GF-D8 (cell line): ENCODE measurements at regions not wholly inside any gene's neighbourhood (a gene's known extent, or its start where the extent isn't known, plus 50 kb on each side); places are given as distances from the start of the nearest gene placed in this dataset.
"Not testable (repeated sequence)": the region's sequence is repeated elsewhere in the genome, so short reads cannot be mapped to it uniquely, and the experiment has no call there.

Experiments
- DNase-seq: peaks from one replicate; lab custom pipeline; 2025; lab: John Stamatoyannopoulos, UW

DNA sequence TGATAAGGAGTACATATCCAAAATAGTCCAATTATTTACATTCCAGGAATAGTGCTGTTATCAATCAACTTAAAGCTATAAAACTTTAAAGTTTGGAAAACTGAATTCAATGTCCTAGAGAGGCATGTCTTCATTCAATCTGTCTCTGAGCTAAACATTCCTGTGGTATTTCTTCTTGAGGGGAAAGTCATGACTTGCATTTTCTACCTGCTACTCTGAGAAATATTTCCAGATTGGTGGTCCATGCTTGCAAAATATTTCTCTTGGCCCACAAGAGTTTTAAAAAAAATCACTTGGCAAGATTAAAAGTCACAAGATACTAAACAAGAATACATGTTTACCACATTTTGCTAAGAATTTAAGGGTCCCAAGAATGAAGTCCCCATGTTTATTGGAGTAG is 63.6 kb upstream of the HGF start:
- peak; percentile 35 for DNase-seq

DNA sequence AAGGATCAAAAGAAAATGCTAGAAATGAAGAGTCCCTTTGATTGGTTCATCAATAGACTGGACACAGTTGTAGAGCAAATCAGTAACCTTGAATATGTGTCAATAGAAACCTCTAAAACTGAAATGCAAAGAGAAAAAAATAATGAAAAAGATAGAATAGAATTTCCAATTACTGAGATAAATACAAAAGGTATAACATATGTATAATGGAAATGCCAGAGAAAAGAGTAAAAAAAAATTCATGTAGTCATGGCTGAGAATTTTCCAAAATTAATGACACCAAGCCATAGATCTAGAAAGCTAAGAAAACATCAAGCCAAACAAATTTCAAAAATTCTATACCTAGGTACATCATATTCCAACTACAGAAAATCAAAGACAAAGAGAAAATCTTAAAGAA is 62.0 kb upstream of the HGF start:
- no peak for DNase-seq

DNA sequence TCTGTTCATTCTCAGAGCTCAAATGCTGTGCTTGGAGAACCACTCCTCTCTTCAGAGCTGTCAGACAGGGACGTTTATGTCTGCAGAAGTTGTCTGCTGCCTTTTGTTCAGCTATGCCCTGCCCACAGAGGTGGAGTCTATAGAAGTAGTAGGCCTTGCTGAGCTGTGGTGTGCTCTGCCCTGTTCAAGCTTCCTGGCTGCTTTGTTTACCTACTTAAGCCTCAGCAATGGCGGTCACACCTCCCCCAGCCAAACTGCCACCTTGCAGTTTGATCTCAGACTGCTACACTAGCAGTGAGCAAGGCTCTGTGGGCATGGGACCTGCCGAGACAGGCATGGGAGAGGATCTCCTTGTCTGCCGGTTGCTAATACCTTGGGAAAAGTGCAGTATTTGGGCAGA is 59.7 kb upstream of the HGF start:
- DNase-seq, result not testable (repeated sequence)

DNA sequence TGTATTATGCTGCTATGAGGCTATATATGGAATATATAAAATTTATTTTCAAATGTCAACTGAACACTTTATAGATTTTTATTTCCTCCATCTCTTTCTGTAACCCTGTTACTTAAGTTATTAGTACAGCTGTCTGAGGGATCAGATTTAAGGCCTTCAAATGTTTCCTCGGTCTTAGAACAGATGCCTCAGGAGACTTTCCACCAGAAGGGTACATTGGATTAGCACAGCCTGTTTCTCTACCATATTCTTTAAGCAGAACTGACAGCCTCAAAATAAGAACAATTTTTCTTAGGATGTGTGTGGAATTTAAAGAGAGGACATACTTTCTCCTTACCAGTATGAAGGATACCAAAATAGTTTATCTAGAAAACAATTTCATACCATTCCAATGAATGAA is 53.0 kb upstream of the HGF start:
- DNase-seq, result no peak

DNA sequence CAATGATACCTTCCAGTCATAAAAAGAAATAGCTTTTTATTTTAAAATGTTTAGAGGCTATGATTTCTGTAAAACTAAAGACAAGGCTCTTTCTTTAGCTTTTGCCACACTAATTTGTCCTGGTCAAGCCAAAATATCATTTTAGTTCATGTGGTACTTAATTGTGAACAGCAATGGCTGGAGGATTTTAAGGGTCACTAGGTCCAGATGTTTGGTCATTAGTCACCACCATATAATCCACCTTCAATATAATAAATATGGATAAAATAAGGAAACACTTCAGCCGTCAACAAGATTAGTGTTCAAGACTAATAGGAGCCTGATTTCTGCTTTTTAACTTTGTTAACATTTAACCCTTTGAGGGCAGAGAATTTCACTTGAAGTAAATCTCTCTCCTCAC is 50.0 kb upstream of the HGF start:
- no peak for DNase-seq
